Urothelium cell line (cell line): ENCODE measurements at regions not wholly inside any gene's neighbourhood (a gene's known extent, or its start where the extent isn't known, plus 50 kb on each side); places are given as distances from the start of the nearest gene placed in this dataset.
"Not testable (repeated sequence)": the region's sequence is repeated elsewhere in the genome, so short reads cannot be mapped to it uniquely, and the experiment has no call there.

Experiments used
- DNase-seq: peaks from one replicate; pipeline ENCODE4 v3.0.0; 2011; ENCODE audit warnings: low spot score, mixed read lengths
- FAIRE-seq: peaks from 2 replicates; lab custom pipeline; 2011; peaks lifted over from hg19 to GRCh38; lab: Jason Lieb, UNC

DNA sequence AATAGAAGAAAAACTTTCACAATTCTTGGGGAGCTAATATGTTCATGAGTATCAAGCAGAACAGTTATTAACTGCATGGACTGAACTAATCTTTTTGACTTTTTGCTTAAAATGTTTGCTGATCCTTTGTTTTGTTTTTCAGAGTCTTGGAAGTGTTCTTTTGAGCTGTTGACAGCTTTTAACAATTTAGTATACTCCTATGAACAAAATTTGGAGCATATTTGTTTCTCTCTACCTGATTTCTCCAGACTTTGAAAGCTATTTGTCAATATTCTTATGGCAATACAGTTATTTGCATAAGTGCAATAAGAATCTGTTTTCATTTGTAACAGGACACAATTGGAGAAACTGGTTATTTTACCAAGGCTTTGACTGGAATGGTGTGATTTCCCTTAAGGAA, 192.0 kb upstream of the ETV3 start:
- FAIRE-seq, DNase-seq: not testable (repeated sequence)

DNA sequence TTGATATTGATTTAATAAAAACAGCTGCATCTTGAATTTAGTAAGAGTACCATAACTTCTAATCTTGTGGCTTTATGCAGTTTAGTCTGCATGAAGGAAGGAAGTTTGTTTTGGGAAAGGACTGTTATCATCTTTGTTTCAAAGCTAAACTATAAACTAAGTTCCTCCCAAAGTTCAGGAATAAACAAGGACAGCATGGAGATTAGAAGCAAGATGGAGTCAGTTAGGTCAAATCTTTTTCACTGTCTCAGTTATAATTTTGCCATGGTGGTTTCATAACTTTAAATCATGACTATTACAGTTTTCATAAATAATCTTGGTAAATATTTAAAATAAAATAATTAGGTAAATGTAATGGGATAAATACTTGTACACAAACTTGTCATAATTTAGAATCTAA, 189.9 kb upstream of the ETV3 start:
- FAIRE-seq, DNase-seq: not testable (repeated sequence)

DNA sequence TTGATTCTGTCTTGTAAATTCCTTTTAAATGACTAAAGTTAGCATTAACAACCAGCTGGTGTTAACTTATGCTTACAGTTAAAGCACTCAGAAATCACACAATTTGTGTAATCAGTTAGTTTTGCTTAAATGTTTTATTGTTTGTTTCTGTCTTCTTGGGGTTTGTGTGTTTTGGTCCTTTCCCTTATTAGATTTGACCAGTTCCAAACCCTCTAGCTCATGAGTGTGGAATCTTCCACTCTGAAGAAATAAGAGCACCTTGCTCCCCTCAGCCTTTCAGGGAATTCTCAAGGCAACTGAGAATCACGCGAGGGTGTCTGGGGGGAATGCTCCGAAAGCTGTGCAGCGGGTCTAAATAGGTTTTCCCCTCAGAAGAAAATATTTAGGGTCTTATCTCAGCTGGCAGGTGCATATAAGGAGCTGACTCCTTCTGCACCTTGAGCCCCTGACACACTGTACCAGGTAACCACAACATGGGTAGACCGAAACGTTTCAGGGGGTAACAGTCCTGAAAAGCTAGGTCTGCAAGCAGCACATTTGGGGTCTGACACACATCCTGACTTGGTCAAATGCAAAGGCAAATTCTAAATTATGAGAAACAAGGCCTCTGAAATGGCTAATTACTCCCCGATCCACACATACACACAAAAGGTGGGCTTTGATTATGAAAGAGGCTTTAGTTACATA, 188.1 kb upstream of the ETV3 start:
- FAIRE-seq (no peak), DNase-seq (no peak)

DNA sequence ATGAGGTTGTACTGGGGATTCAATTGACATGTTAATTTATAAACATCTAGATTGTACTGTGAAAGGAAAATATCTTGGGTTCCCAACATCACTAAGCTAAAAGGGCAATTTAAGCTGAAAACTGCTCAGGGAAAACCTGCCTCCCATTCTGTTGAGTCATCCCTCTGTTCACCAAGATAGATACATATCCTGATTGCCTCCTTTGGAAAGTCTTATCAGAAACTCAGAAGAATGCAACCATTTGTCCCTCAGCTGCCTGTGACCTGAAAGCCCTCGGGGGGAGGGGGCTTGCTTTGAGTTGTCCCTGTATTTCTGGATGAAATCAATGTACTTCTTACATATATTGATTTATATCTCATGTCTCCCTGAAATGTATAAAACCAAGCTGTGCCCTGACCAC, 187.0 kb upstream of the ETV3 start:
- DNase-seq (no peak), FAIRE-seq (no peak)

- FAIRE-seq, DNase-seq: not testable (repeated sequence)
Measured at GRCh38 chr1:157321972-157322371, 183.8 kb upstream of the ETV3 start.

DNA sequence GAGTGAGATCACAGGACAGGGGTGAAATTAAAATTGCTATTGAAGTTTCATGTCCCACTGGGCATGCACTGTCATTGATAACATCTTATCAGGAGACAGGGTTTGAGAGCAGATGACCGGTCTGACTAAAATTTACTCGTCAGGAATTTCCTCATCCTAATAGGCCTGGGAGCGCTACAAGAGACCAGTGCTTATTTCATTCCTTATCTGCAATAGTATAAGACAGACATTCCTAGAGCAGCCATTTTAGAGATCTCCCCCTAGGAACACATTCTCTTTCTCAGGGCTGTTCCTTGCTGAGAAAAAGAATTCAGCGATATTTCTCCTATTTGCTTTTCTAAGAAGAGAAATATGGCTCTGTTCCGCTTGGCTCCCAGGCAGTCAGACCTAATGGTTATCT, 181.4 kb upstream of the ETV3 start:
- no peak for DNase-seq
- no peak for FAIRE-seq

GRCh38 chr1:157317229-157317628, 179.0 kb upstream of the ETV3 start:
- DNase-seq, FAIRE-seq: not testable (repeated sequence)

GRCh38 chr1:157315544-157315943, 177.3 kb upstream of the ETV3 start:
- no peak for FAIRE-seq

DNA sequence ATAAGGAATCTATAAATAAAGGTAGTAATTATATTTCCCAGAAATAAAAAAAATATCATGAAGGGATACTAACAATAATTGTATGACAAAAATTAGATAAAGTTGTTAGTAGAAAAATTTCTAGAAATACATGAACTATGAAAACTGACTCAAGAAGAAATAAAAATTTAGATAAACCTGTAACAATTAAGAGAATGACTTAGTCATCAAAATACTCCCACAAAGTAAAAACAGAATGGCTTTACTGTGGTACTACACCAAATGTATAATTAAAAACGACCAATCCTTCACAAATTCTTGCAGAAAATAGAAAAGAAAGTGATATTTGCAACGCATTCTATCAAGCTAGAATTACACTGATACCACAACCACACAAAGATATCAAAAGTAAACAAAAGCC, 176.2 kb upstream of the ETV3 start:
- FAIRE-seq, result no peak
- no peak for DNase-seq

More at GRCh38 chr1:157315544-157315943, 177.3 kb upstream of the ETV3 start:
- no peak for DNase-seq

GRCh38 chr1:157313240-157313807, 175.1 kb upstream of the ETV3 start:
- no peak for DNase-seq
- no peak for FAIRE-seq

GRCh38 chr1:157312082-157312812, 174.1 kb upstream of the ETV3 start:
- FAIRE-seq (no peak), DNase-seq (no peak)

- DNase-seq (no peak), FAIRE-seq (no peak)
Measured at GRCh38 chr1:157311730-157312081, 173.5 kb upstream of the ETV3 start.

DNA sequence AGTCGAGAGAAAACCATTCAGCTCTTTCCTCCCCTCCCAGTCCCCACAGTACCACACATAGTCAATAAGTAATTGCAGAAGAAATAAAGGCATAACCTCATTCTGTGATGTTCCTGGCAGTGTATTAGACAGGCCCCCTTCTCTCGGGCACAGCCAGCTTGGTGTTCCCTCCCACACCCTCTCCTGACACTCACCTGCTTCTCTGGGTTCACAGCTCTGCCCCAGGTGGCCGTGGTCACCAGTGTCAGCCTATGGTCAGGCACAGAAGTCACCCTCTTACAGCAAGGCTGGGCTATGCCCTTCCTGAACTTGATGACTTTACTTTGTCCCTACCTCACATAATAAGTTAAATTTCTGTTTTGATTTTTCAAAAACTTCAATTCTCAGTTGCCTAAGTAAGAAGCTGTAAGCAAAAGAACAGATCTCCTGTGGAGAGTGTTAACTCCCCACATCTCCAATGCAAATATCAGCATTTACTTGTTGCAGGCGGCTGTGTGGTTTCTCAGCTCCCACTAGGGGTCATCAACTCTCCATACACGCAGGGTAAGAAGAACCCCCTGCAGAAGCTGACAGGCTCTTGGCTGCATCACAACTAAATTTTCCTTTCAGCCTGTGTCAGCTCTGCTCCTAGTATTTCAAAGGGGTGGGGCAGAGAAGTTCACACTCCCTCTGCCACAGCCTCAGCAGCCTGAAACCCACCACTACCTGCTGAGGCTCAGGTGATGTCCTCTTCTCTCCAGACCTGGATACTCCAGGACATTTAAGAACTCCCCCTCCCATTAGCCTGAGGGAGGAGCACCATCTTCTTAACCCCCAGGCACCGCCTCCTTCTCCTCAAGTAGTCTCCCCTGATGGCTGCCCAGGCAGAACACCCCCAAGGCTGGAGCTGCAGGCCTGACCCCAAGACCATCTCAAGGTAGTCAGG, 172.9 kb upstream of the ETV3 start:
- not testable (repeated sequence) for FAIRE-seq, DNase-seq

DNA sequence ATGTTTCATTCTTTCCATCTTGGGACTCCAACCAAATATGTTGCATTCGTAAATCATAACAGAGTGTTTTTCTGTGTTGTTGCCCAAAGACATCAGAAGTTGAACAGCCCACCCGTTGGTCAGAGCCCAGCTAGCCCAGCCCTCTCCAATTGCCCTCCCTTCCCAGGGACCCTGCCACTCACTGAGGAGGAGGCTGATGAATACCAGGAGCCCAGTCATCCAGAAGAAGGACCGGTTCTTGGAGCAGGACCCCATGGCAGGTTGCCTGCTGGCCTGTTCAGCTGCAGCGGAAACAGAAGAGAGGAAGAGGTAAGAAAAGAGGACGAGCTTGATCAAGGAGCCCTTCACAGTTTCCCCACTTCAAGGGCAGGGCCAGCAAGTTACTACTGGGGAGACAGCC, 172.2 kb upstream of the ETV3 start:
- DNase-seq (no peak), FAIRE-seq (no peak)

- no peak for FAIRE-seq
- DNase-seq, result no peak
Measured at GRCh38 chr1:157307491-157307890, 169.3 kb upstream of the ETV3 start.

DNA sequence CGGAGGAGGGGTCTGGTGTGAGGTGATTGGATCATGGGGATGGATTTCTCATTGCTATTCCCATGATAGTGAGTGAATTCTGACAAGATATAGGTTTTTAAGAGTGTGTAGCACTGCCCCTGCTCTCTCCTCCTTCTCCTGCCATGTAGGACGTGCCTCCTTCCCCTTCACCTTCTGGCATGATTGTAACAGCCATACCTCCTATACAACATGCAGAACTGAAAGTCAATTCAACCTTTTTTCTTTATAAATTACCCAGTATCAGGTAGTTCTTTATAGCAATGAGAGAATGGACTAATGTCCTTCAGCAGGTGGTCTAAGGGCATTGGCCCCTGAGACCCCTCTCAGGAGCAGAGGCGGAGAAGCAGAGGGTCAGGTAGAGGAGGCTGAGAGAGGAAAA, 168.7 kb upstream of the ETV3 start:
- DNase-seq (no peak), FAIRE-seq (no peak)

DNA sequence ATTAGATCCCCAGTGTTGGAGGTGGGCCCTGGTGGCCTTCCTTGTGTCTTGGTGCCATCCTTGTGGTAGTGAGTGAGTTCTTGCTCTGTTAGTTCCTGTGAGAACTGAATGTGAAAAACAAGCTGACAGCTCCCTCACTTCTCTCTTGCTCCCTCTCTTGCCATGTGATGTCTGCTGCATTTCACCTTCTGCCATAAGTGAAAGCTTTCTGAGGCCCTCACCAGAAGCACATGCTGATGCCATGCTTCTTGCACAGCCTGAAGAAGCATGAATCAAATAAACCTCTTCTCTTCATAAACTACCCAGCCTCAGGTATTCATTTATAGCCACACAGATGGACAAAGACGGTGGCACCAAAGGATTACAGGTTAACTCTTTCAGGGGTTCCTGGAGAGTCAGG, 166.1 kb upstream of the ETV3 start:
- DNase-seq, result no peak
- FAIRE-seq, result no peak

DNA sequence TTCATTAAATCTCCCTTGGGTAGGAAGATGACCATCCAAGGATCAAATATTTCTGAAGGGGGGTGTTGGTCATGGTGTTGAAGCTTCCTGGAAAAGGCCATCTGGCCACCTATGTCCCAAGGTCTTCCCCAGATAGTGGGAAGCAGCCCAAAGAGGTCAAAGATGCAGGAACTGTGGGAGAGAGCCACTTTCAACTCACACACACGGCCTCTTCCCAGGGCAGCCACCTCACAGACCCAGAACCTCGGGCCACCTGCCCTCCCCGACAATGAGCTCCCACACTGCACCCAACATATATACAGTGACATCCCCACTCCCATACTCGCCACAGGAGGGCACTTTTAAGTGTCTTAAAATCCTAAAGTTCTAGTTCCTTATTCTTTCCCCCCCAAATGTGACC, 164.5 kb upstream of the ETV3 start:
- FAIRE-seq (no peak), DNase-seq (no peak)

DNA sequence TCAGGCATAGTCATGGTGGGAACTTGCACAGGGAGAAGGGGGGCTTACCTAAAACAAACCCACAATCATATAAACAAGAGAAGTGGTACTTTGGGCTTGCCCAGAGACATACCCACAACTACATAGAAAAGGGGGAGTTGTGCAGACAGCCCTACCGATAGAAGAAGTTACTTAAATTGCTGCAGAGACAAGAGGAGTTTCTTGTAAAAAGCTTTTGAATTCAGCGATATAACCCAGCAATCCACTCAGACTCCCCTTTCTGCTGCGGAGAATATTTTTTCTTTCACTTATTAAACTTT, 164.0 kb upstream of the ETV3 start:
- FAIRE-seq (no peak), DNase-seq (no peak)

GRCh38 chr1:157301477-157302198, 163.4 kb upstream of the ETV3 start:
- no peak for FAIRE-seq
- DNase-seq, result no peak
